ENCODE measurements at regions not wholly inside any gene's neighbourhood (a gene's known extent, or its start where the extent isn't known, plus 50 kb on each side); places are given as distances from the start of the nearest gene placed in this dataset.

DNA sequence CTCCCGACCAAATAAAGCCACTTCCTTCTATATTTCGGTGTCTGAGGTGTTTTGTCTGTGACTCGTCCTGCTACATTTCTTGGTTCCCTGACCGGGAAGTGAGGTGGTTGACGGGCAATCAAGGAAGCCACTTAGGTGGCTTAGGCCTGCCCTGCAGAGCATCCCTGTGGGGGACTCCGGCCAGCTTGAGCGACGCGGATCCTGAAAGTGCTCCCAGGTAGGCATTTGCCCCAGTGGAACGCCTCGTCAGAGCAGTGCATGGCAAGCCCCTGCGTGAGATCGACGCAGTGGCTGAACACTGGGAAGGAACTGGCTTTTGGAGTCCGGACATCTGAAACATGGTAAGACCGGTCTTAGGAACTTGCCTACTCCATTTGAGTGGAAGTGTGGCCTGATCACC lies 157.2 kb upstream of the COX7C start:
- peak overlapping the region; percentile 45; the same call in 1 of the 2 replicates for H3K4me2 ChIP-seq
- no peak for DNase-seq
- H3K27ac ChIP-seq: no peak overlapping the region
- no TSS peak for BruUV-seq (replicated peaks)
- H3K36me3 ChIP-seq (ENCODE audit: low read depth): no peaks in the 10 kb centered on the region
- no peaks in the 10 kb centered on the region for H3K79me2 ChIP-seq (ENCODE audit: low read depth)
- ChIA-PET POLR2A (ENCODE audit: unreplicated experiment) (no interaction called here), CTCF (no interaction called here)
- no peaks in the 10 kb centered on the region for H3K9me2 ChIP-seq (ENCODE audit: insufficient read depth)
- peaks cover 4% of the 10 kb centered on the region; the same call in 1 of the 2 replicates for H3F3A ChIP-seq (ENCODE audit: insufficient read depth, low read depth)
- TF ChIP-seq EZH2 (IDR thresholded peaks at IDR 0.05; ENCODE audit: low read depth) (no peak), CTCF (conservative IDR thresholded peaks at IDR 0.05) (no peak)
- no peaks in the 10 kb centered on the region for H4K20me1 ChIP-seq (ENCODE audit: insufficient read depth)
- peaks cover 9% of the 10 kb centered on the region; the same call in 1 of the 2 replicates for H3K9me3 ChIP-seq (ENCODE audit: insufficient read depth, low read depth)
- H2AFZ ChIP-seq: 0 out of 2 replicates have a peak overlapping the region, but pooled peaks have one; percentile 27
- H3K4me1 ChIP-seq (replicated peaks; ENCODE audit: insufficient read depth): peaks cover 18% of the 10 kb centered on the region
- intact Hi-C loops (cut with micrococcal nuclease; ENCODE audit: unreplicated experiment): no loop called here
- no peak overlapping the region for H3K4me3 ChIP-seq
- H3K27me3 ChIP-seq (ENCODE audit: insufficient read depth, low read depth): no peaks in the 10 kb centered on the region

DNA sequence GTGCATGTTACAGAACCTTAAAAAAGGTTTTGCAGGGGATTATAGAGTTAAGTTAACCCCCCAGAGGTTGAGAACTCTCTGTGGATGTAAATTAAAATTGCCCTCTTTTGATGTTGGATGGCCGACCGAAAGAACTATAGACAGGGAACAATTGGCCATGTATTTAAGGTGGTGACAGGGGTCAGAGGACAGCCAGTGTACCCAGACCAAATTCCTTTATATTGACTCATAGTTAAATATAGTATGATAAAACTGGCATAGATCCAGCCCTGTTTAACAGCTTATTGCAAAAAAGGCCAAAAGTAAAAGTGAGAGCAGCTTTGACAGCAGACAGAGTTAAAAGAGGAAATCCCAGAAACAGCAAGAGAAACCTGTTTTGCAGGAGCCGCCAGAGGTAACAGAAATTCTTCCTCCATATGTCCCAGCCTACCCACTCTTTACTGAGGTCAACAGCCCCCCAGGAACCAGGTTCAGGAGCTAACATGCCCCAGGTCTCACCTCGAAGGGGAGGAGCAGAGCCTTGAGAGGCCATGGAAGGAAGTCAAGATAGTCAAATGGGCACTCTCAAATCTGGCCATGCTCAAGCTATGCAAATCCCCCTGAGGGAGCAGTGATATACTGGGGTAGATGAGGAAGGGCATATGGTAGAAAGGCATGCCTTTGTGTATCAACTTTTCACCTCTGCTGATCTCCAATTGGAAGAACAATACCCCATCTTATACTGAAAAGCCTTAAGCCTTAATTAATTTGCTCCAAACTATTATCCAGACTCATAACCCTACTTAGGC lies 156.4 kb upstream of the COX7C start:
- POLR2A ChIA-PET (ENCODE audit: unreplicated experiment): interaction anchor here (0.6 kb wide), 1 partner anchor 153 kb away, joined by 10 read pairs; no protein-coding TSS in a partner anchor
- CTCF ChIA-PET: no interaction called here

DNA sequence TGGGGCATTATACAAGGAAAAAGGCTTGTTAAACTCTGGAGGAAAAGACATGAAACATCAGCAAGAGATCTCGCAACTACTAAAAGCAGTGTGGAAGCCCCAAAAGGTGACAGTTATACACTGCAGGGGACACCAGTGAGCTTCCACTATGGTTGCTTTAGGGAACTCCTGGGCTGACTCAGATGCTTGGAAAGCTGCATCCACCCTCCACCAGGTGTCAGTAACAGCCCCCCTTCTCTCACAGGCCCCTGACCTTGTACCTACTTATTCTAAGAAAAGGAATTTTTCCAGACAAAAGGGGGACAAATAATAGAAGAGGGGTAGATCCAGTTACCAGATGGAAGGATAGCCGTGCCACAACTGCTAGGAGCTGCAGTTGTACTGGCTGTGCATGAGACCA lies 154.4 kb upstream of the COX7C start:
- Histone ChIP-seq H3F3A (ENCODE audit: insufficient read depth, low read depth) (peaks cover 4% of the 10 kb centered on the region; the same call in 1 of the 2 replicates), H3K4me2 (no peak overlapping the region), H3K79me2 (ENCODE audit: low read depth) (no peaks in the 10 kb centered on the region), H3K9me3 (ENCODE audit: insufficient read depth, low read depth) (peaks cover 12% of the 10 kb centered on the region; the same call in 1 of the 2 replicates), H3K4me1 (replicated peaks; ENCODE audit: insufficient read depth) (peaks cover 18% of the 10 kb centered on the region), H3K36me3 (ENCODE audit: low read depth) (no peaks in the 10 kb centered on the region), H4K20me1 (ENCODE audit: insufficient read depth) (no peaks in the 10 kb centered on the region), H2AFZ (no peak overlapping the region), H3K4me3 (no peak overlapping the region), H3K9me2 (ENCODE audit: insufficient read depth) (no peaks in the 10 kb centered on the region), H3K27me3 (ENCODE audit: insufficient read depth, low read depth) (no peaks in the 10 kb centered on the region), H3K27ac (no peak overlapping the region)
- BruUV-seq (replicated peaks): no TSS peak
- DNase-seq: no peak
- TF ChIP-seq EZH2 (IDR thresholded peaks at IDR 0.05; ENCODE audit: low read depth) (no peak), CTCF (conservative IDR thresholded peaks at IDR 0.05) (no peak)
- intact Hi-C loops (cut with micrococcal nuclease; ENCODE audit: unreplicated experiment): no loop called here
- ChIA-PET CTCF (no interaction called here), POLR2A (ENCODE audit: unreplicated experiment) (no interaction called here)

More for the DNA sequence above, 156.4 kb upstream of the COX7C start:
- TF ChIP-seq CTCF (conservative IDR thresholded peaks at IDR 0.05): no peak
- no peak for TF ChIP-seq EZH2 (IDR thresholded peaks at IDR 0.05; ENCODE audit: low read depth)
- Histone ChIP-seq H3K9me3 (ENCODE audit: insufficient read depth, low read depth) (peaks cover 12% of the 10 kb centered on the region; the same call in 1 of the 2 replicates), H3K4me3 (no peak overlapping the region), H3F3A (ENCODE audit: insufficient read depth, low read depth) (peaks cover 4% of the 10 kb centered on the region; the same call in 1 of the 2 replicates), H3K27me3 (ENCODE audit: insufficient read depth, low read depth) (no peaks in the 10 kb centered on the region), H3K79me2 (ENCODE audit: low read depth) (no peaks in the 10 kb centered on the region), H3K27ac (no peak overlapping the region), H2AFZ (no peak overlapping the region), H3K9me2 (ENCODE audit: insufficient read depth) (no peaks in the 10 kb centered on the region), H3K4me2 (peak overlapping the region; percentile 45), H4K20me1 (ENCODE audit: insufficient read depth) (no peaks in the 10 kb centered on the region), H3K4me1 (replicated peaks; ENCODE audit: insufficient read depth) (peaks cover 18% of the 10 kb centered on the region), H3K36me3 (ENCODE audit: low read depth) (no peaks in the 10 kb centered on the region)
- DNase-seq: peak; percentile 44 to 76
- intact Hi-C loops (cut with micrococcal nuclease; ENCODE audit: unreplicated experiment): no loop called here
- BruUV-seq (replicated peaks): no TSS peak
